ENCODE measurements at regions not wholly inside any gene's neighbourhood (a gene's known extent, or its start where the extent isn't known, plus 50 kb on each side); places are given as distances from the start of the nearest gene placed in this dataset.

DNA sequence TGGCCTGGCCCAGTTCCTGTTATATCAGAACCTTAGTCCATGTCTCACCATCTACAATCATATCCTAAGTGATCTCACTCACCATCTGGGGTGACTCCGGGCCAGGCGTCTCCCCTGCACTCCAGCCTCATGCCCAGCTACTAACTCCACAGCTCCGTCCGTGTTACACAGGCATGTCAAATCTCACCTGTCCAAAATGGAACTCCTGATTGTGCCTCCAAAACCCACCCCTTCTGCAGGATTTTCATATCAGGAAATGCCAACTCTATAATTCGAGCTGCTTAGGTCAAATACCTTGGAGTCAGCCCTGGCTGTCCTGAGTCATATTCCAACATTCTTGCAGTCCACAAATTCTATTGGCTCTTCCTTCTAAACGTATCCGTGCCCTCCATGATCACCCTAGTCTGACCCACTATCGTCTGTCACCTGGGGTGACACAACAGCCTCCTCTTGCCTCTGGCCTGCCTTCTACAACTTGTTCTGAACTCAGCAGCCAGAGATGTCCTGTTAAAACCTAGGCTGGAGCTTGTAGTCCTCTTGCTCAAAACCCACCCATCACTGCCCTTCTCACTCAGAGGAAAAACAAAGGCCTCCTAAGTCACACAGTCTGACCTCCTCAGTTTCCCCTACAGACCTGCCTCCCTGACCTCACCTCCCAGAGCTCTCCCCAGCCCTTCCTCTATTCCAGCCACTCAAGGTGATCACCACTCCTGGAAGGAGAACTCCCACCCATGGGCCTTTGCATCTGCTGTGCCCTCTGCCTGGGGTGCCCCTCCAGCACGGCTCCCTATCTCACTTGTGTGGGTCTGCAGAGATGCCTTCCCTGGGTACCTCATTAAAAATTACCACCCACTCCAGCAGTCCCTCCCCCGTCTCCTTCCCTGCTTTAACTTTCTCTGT is 85.3 kb upstream of the SIRPA start:
- peak; percentile 44 for DNase-seq (ENCODE audit: low read depth, low spot score)
- Histone ChIP-seq H3K9ac (replicated peaks; ENCODE audit: extremely low read depth, insufficient read depth, low read length) (peak overlapping the region; percentile 14), H3K9me1 (replicated peaks; ENCODE audit: control insufficient read depth, extremely low read depth, insufficient read depth, low read length) (no peaks in the 10 kb centered on the region), H3K4me1 (ENCODE audit: control insufficient read depth, extremely low read depth, insufficient read depth, low read length) (peaks cover 47% of the 10 kb centered on the region), H3K27me3 (ENCODE audit: control insufficient read depth in 2 of 2, insufficient read depth in 2 of 2, low read length in 2 of 2) (no peaks in the 10 kb centered on the region), H3K4me3 (replicated peaks in 1 of 3; ENCODE audit: insufficient read depth in 1 of 3, low read depth in 1 of 3, low read length in 3 of 3) (no peak overlapping the region), H3K27ac (ENCODE audit: insufficient read depth, low read depth, low read length) (peak overlapping the region; percentile 79), H3K36me3 (ENCODE audit: control insufficient read depth in 2 of 2, extremely low read depth in 1 of 2, insufficient read depth in 2 of 2, low read length in 2 of 2) (no peaks in the 10 kb centered on the region), H3K9me3 (replicated peaks; ENCODE audit: control insufficient read depth, insufficient read depth, low read length) (no peaks in the 10 kb centered on the region), H4K20me1 (replicated peaks; ENCODE audit: control insufficient read depth, extremely low read depth, insufficient read depth, low read length) (no peaks in the 10 kb centered on the region), H3K79me2 (ENCODE audit: control insufficient read depth, insufficient read depth, low read length) (no peaks in the 10 kb centered on the region), H2AFZ (ENCODE audit: low read depth, low read length) (peak overlapping the region; percentile 26), H3K4me2 (ENCODE audit: insufficient read depth, low read length) (peak overlapping the region; percentile 7)
- CTCF ChIA-PET: interaction anchor here (0.8 to 4.5 kb wide), 5 partner anchors 15 to 33 kb away, joined by 3 to 23 read pairs (median 3); no protein-coding TSS in a partner anchor
- peak; percentile 89 for FAIRE-seq
- POLR2A ChIA-PET: no interaction called here
- intact Hi-C loops (cut with micrococcal nuclease) (loop anchor here (2.0 to 5.0 kb wide), 2 partner anchors 15 to 1438 kb away; no protein-coding TSS in a partner anchor), dilution Hi-C loops (cut with MboI; ENCODE audit: extremely low pct_ligation_motif_present, low sequenced_read_pairs) (no loop called here)
- no peak for TF ChIP-seq MAX (IDR thresholded peaks at IDR 0.05; ENCODE audit: insufficient read depth, insufficient read length)
- no TSS peak for BruUV-seq (replicated peaks)

DNA sequence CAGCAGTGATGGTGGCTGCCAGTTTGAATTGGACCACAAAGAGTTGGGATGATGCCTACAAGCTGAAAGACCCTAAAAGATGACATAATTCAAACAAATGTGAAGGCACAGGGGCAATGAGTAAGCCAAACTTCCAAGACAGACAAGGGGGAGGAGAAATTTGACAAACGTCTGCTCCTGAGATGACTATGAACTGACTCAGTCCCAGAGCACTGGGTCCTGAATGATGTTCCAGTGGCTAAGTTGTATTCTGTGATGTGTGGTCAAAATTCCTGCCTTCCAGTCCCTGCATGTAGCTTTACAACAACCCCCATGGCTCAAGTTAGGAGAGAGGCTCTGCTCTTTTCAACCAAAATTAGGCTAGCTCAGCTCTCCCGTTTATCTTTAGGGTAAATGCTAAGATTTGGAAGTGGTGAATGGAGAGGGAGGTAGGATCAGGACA is 86.1 kb upstream of the SIRPA start:
- Histone ChIP-seq H3K9me3 (replicated peaks; ENCODE audit: control insufficient read depth, insufficient read depth, low read length) (no peaks in the 10 kb centered on the region), H3K79me2 (ENCODE audit: control insufficient read depth, insufficient read depth, low read length) (no peaks in the 10 kb centered on the region), H2AFZ (ENCODE audit: low read depth, low read length) (no peak overlapping the region), H3K27me3 (ENCODE audit: control insufficient read depth in 2 of 2, insufficient read depth in 2 of 2, low read length in 2 of 2) (no peaks in the 10 kb centered on the region), H3K4me1 (ENCODE audit: control insufficient read depth, extremely low read depth, insufficient read depth, low read length) (peaks cover 47% of the 10 kb centered on the region), H4K20me1 (replicated peaks; ENCODE audit: control insufficient read depth, extremely low read depth, insufficient read depth, low read length) (no peaks in the 10 kb centered on the region), H3K4me3 (replicated peaks in 1 of 3; ENCODE audit: insufficient read depth in 1 of 3, low read depth in 1 of 3, low read length in 3 of 3) (no peak overlapping the region), H3K36me3 (ENCODE audit: control insufficient read depth in 2 of 2, extremely low read depth in 1 of 2, insufficient read depth in 2 of 2, low read length in 2 of 2) (no peaks in the 10 kb centered on the region), H3K4me2 (ENCODE audit: insufficient read depth, low read length) (peak overlapping the region; percentile 7), H3K9me1 (replicated peaks; ENCODE audit: control insufficient read depth, extremely low read depth, insufficient read depth, low read length) (no peaks in the 10 kb centered on the region), H3K27ac (ENCODE audit: insufficient read depth, low read depth, low read length) (peak overlapping the region; percentile 79), H3K9ac (replicated peaks; ENCODE audit: extremely low read depth, insufficient read depth, low read length) (peak overlapping the region; percentile 14)
- FAIRE-seq: peak; percentile 86
- TF ChIP-seq EZH2 (IDR thresholded peaks at IDR 0.05; ENCODE audit: borderline replicate concordance, low read depth, low read length, severe bottlenecking): no peak
- peak; percentile 89 for TF ChIP-seq FOS (IDR thresholded peaks at IDR 0.05; ENCODE audit: borderline replicate concordance, insufficient read depth, low read length)
- CTCF ChIA-PET: interaction anchor here (1.2 to 4.5 kb wide), 3 partner anchors 15 to 32 kb away, joined by 3 to 23 read pairs (median 3); no protein-coding TSS in a partner anchor
- intact Hi-C loops (cut with micrococcal nuclease) (no loop called here), dilution Hi-C loops (cut with MboI; ENCODE audit: extremely low pct_ligation_motif_present, low sequenced_read_pairs) (no loop called here)
- POLR2A ChIA-PET: no interaction called here
- BruUV-seq (replicated peaks): no TSS peak
- peak; percentile 28 for DNase-seq (ENCODE audit: low read depth, low spot score)

All from endothelial cell of umbilical vein (primary cell).